GM23248 (cell line): ENCODE measurements at regions not wholly inside any gene's neighbourhood (a gene's known extent, or its start where the extent isn't known, plus 50 kb on each side); places are given as distances from the start of the nearest gene placed in this dataset.

Experiments
- DNase-seq: peaks from one replicate; pipeline ENCODE4 v3.0.0-alpha.2; 2015
- H2AFZ ChIP-seq: fragments of 200-600 bp; sonication (generic); 2 replicates; pipeline ENCODE4 v1.6.1; 2016; ENCODE audit warnings: antibody characterized with exemption
- H3F3A ChIP-seq: fragments of 200-600 bp; sonication (generic); 2 replicates; pipeline ENCODE4 v1.6.1; 2016; ENCODE audit warnings: mild to moderate bottlenecking, antibody characterized with exemption, mixed run types; ENCODE audit not compliant: insufficient read depth
- H3K27ac ChIP-seq: fragments of 200-600 bp; sonication (generic); 2 replicates; pipeline ENCODE4 v1.5.1; 2016; ENCODE audit warnings: mild to moderate bottlenecking
- H3K27me3 ChIP-seq: fragments of 200-600 bp; sonication (generic); replicated peaks from 2 replicates; pipeline ENCODE4 v1.6.1; 2016; ENCODE audit warnings: mild to moderate bottlenecking; ENCODE audit not compliant: insufficient read depth
- H3K36me3 ChIP-seq: fragments of 200-600 bp; sonication (generic); 2 replicates; pipeline ENCODE4 v1.6.1; 2016; ENCODE audit warnings: low read depth, mild to moderate bottlenecking
- H3K4me1 ChIP-seq: fragments of 200-600 bp; sonication (generic); 2 replicates; pipeline ENCODE4 v1.6.1; 2016; ENCODE audit warnings: mild to moderate bottlenecking; ENCODE audit not compliant: insufficient read depth
- H3K4me2 ChIP-seq: fragments of 200-600 bp; sonication (generic); one replicate; pipeline ENCODE4 v1.6.1; 2016; ENCODE audit warnings: mild to moderate bottlenecking; ENCODE audit not compliant: unreplicated experiment
- H3K4me3 ChIP-seq: fragments of 200-600 bp; sonication (generic); 2 replicates; pipeline ENCODE4 v1.5.1; 2016; ENCODE audit warnings: mild to moderate bottlenecking
- H3K79me2 ChIP-seq: fragments of 200-600 bp; sonication (generic); 2 replicates; pipeline ENCODE4 v1.6.1; 2016; ENCODE audit warnings: mild to moderate bottlenecking; ENCODE audit not compliant: insufficient read depth
- H3K9ac ChIP-seq: fragments of 200-600 bp; sonication (generic); 2 replicates; pipeline ENCODE4 v1.6.1; 2016; ENCODE audit warnings: mild to moderate bottlenecking
- H3K9me2 ChIP-seq: fragments of 200-600 bp; sonication (generic); 2 replicates; pipeline ENCODE4 v1.6.1; 2016; ENCODE audit warnings: mixed run types, mild to moderate bottlenecking, moderate library complexity; ENCODE audit not compliant: insufficient read depth
- H3K9me3 ChIP-seq: fragments of 200-600 bp; sonication (generic); one replicate; pipeline ENCODE4 v1.6.1; 2017; ENCODE audit warnings: low read depth
- H4K20me1 ChIP-seq: fragments of 200-600 bp; sonication (generic); 2 replicates; pipeline ENCODE4 v1.6.0; 2016; ENCODE audit not compliant: insufficient read depth
- EZH2 ChIP-seq: fragments of 200-600 bp; sonication (generic); IDR thresholded peaks from 2 replicates; pipeline ENCODE4 v1.6.1; 2018; ENCODE audit warnings: antibody characterized with exemption, mild to moderate bottlenecking; ENCODE audit not compliant: insufficient read depth, poor library complexity, severe bottlenecking
- EZH2phosphoT487 ChIP-seq: fragments of 200-600 bp; sonication (generic); IDR thresholded peaks from 2 replicates; pipeline ENCODE4 v1.6.1; 2018; ENCODE audit warnings: antibody characterized with exemption, moderate library complexity, mild to moderate bottlenecking, low read depth; ENCODE audit not compliant: insufficient read depth
- WGBS, 2 experiments: methylation state at CpG; one replicate each; pipeline ENCODE4 v1.1.6; 2015 to 2017; ENCODE audit warnings: low lambda C conversion rate in 2 of 2, low coverage in 1 of 2; ENCODE audit errors: missing lambda C conversion rate in 2 of 2; 5-methylcytosine and 5-hydroxymethylcytosine counted together
- in situ Hi-C: fragments of 300-500 bp; cut with MboI; formaldehyde crosslinking; loops from 2 replicates; pipeline ENCODE4 v1.15.0; 2020

DNA sequence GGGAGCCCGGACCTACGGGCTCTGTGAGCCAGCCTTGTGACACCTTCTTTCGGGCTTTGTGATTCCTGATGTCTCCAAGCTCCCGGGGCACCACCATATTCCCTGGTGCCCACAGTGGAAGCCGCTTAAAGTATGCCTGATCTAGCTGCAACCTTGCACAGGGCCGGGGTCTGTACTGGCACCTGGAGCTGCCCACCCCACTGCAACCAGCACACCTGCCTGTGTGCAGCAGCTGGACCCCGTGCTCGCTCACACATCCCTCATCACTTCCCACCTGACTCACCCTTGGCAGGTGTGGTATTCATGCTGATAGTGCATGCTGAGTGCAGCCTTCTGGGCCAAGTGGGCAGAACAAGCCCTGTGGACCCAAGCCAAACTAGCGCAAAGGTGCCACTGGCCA lies 1981.1 kb upstream of the PCDH20 start:
- Histone ChIP-seq H3K4me3 (no peak overlapping the region), H3K4me2 (no peak overlapping the region), H3K36me3 (no peaks in the 10 kb centered on the region), H3K9ac (no peak overlapping the region), H3K9me3 (no peaks in the 10 kb centered on the region), H3K4me1 (no peaks in the 10 kb centered on the region), H4K20me1 (no peaks in the 10 kb centered on the region), H3K27ac (no peak overlapping the region), H2AFZ (no peak overlapping the region), H3K9me2 (no peaks in the 10 kb centered on the region), H3K27me3 (no peaks in the 10 kb centered on the region), H3K79me2 (no peaks in the 10 kb centered on the region), H3F3A (no peaks in the 10 kb centered on the region)
- WGBS, 2 experiments: 29 to 48% methylated on average over 9 of the region's 9 CpGs
- DNase-seq: no peak
- in situ Hi-C loops: no loop called here
- TF ChIP-seq EZH2 (no peak), EZH2phosphoT487 (no peak)

GRCh38 chr13:63393112-63393511 lies 1977.5 kb upstream of the PCDH20 start:
- Histone ChIP-seq H3K4me3 (no peak overlapping the region), H3F3A (no peaks in the 10 kb centered on the region), H3K9me2 (no peaks in the 10 kb centered on the region), H3K36me3 (no peaks in the 10 kb centered on the region), H3K9ac (no peak overlapping the region), H3K4me1 (no peaks in the 10 kb centered on the region), H3K27ac (no peak overlapping the region), H2AFZ (no peak overlapping the region), H3K79me2 (no peaks in the 10 kb centered on the region), H3K4me2 (no peak overlapping the region), H3K9me3 (no peaks in the 10 kb centered on the region), H3K27me3 (no peaks in the 10 kb centered on the region), H4K20me1 (no peaks in the 10 kb centered on the region)
- TF ChIP-seq EZH2phosphoT487 (no peak), EZH2 (no peak)
- in situ Hi-C loops: no loop called here
- DNase-seq: no peak
- WGBS, 2 experiments: 24 to 35% methylated on average over 3 of the region's 3 CpGs

GRCh38 chr13:63389756-63390155 lies 1974.1 kb upstream of the PCDH20 start:
- in situ Hi-C loops: no loop called here
- Histone ChIP-seq H3K79me2 (no peaks in the 10 kb centered on the region), H3K9me3 (no peaks in the 10 kb centered on the region), H3K27ac (no peak overlapping the region), H2AFZ (no peak overlapping the region), H3K4me1 (no peaks in the 10 kb centered on the region), H3K27me3 (no peaks in the 10 kb centered on the region), H3K9me2 (no peaks in the 10 kb centered on the region), H3K4me3 (no peak overlapping the region), H4K20me1 (no peaks in the 10 kb centered on the region), H3K9ac (no peak overlapping the region), H3K4me2 (no peak overlapping the region), H3F3A (no peaks in the 10 kb centered on the region), H3K36me3 (no peaks in the 10 kb centered on the region)
- DNase-seq: no peak
- TF ChIP-seq EZH2: no peak
- TF ChIP-seq EZH2phosphoT487: no peak
- 11 to 21% methylated on average over 1 of the region's 1 CpG for WGBS, 2 experiments

DNA sequence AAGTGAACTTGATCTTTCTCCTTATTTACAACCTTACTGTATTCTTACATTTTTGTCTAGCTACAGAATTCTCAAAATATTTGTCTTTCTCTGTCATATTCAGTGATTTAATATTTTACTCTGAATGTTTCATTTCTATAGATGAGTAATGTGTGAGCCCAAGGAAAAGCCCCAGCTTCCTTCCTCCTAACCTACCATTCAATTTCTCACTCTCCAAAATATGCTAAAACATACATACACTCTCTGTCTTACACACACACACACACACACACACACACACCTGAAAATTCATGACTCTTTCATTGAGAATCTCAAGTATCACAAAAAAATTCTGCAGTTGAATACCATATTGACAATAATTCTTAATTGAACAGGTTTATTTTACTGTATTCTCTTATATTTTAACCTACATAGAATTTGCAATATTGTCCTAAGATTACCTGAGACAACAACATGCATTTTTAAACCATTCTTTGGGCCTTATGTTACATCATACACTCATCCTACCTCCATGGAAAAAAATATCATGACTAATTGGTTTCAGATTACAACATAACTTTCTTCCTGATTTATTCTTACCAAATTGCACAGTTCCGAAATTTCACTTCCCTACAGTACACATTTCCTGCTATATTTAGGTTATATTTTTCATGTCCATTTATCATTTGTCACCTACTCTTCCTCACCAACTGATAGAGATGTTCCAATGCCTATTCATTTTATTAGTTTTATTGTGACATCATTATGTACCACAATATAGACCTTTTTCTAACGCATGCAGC lies 1965.6 kb upstream of the PCDH20 start:
- 38 to 40% methylated on average over 2 of the region's 2 CpGs for WGBS, 2 experiments
- Histone ChIP-seq H3K4me3 (no peak overlapping the region), H3K79me2 (no peaks in the 10 kb centered on the region), H2AFZ (no peak overlapping the region), H3K9me3 (no peaks in the 10 kb centered on the region), H3K4me1 (no peaks in the 10 kb centered on the region), H4K20me1 (no peaks in the 10 kb centered on the region), H3K9me2 (no peaks in the 10 kb centered on the region), H3K4me2 (no peak overlapping the region), H3K27ac (no peak overlapping the region), H3K27me3 (no peaks in the 10 kb centered on the region), H3K36me3 (no peaks in the 10 kb centered on the region), H3K9ac (no peak overlapping the region), H3F3A (no peaks in the 10 kb centered on the region)
- in situ Hi-C loops: no loop called here
- DNase-seq: no peak
- no peak for TF ChIP-seq EZH2phosphoT487
- no peak for TF ChIP-seq EZH2

DNA sequence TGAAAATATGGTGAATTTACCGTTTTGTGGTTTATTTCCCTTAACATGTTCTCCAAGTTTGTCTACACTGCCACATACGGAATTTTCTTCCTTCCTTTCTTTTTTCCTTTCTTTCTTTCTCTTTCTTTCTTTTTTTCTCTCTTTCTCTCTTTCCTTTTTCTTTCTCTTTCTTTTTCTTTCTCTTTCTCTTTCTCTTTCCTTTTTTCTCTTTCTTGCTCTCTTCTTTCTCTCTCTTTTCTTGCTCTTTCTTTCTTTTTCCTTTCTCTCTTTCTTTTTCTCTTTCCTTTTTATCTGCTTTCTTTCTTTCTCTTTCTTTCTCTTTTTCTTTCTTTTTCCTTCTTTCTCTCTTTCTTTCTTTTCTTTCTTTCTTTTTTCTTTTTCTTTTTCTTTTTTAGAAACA lies 1962.3 kb upstream of the PCDH20 start:
- Histone ChIP-seq H3K36me3 (no peaks in the 10 kb centered on the region), H3K27ac (no peak overlapping the region), H3K4me1 (no peaks in the 10 kb centered on the region), H2AFZ (no peak overlapping the region), H3K27me3 (no peaks in the 10 kb centered on the region), H3K4me2 (no peak overlapping the region), H3K9me2 (no peaks in the 10 kb centered on the region), H4K20me1 (no peaks in the 10 kb centered on the region), H3F3A (no peaks in the 10 kb centered on the region), H3K79me2 (no peaks in the 10 kb centered on the region), H3K9me3 (no peaks in the 10 kb centered on the region), H3K9ac (no peak overlapping the region), H3K4me3 (no peak overlapping the region)
- in situ Hi-C loops: no loop called here
- DNase-seq: no peak
- 25 to 38% methylated on average over 2 of the region's 2 CpGs for WGBS, 2 experiments
- TF ChIP-seq EZH2phosphoT487 (no peak), EZH2 (no peak)
